Activated CD8-positive, alpha-beta memory T cell treated with anti-CD3 and anti-CD28 coated beads for 4 hours (primary cell): ENCODE measurements at regions not wholly inside any gene's neighbourhood (a gene's known extent, or its start where the extent isn't known, plus 50 kb on each side); places are given as distances from the start of the nearest gene placed in this dataset.

ENCODE experiments used
- DNase-seq, 2 donors: peaks; one replicate each; pipeline ENCODE4 v3.0.0-alpha.2; 2020; ENCODE audit warnings: low read depth in 2 of 2

DNA sequence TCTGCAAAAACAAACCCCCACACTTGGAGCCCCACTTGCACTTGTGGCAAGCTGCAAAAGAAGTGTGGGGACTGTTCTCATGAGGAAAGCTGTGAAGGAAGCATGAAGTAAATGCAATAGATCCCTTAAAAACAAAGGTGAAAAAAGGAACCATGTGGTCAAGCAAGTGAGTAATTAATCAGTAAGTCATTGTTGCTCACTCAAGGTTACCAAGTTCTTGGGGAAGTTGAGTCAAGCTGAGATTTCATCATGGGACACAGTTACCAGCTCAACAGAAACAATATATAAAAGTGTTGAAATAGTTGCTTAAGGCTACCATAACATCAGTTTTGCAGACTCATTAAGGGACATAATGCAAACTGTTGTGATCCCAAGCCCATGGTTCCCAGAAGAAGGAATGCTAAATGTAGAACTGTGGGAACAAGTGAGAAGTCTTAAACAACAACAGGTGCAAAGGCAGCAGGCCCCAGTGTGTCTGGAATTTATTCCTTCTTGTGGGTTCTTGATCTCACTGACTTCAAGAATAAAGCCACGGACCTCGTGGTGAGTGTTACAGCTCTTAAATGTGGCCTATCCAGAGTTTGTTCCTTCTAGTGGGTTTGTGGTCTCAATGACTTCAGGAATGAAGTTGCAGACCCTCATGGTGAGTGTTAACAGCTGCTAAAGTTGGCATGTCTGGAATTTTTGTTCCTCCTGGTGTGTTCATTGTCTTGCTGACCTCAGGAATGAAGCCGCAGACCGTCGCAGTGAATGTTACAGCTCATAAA lies 336.3 kb upstream of the RBMY1B start:
- no peak for DNase-seq

DNA sequence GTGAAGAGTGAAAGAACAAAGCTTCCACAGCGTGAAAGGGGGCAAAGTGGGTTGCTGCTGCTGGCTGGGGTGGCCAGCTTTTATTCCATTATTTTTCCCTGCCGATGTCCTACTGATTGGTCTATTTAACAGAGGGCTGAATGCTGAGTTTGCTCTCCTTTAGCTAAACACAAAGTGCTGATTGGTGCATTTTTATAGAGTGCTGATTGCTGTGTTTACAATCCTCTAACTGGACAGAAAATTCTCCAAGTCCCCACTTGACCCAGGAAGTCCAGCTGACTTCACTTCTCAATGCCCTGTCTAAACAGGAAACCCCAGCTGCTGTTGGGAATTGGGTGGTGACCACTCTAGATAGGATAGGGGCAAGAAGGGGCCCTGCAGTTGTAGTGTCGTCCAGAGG lies 335.6 kb upstream of the RBMY1B start:
- DNase-seq: no peak

DNA sequence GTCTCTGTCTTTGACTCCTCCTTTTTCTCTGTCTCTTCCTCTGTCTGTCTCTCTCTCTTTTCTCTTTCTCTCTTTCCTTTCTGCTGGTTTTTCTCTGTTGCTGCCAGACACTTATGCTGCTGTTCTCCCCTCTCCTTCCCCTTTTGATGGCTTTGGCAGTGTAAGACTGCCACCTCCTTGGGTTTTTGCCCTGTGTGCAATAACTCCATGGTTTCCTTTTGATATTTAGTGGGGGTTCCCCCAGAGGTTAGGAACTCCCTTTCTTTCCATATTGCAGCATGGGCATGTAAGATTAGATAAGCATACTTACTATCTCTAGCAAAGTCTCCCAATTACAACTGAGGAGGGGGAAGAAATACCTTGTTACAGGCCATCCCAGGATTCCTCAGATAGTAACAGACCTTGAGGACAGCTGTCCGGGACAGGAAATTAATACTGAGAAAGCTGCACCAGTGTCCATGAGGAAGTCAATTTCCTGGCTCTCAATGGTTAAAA lies 333.8 kb upstream of the RBMY1B start:
- DNase-seq: no peak

DNA sequence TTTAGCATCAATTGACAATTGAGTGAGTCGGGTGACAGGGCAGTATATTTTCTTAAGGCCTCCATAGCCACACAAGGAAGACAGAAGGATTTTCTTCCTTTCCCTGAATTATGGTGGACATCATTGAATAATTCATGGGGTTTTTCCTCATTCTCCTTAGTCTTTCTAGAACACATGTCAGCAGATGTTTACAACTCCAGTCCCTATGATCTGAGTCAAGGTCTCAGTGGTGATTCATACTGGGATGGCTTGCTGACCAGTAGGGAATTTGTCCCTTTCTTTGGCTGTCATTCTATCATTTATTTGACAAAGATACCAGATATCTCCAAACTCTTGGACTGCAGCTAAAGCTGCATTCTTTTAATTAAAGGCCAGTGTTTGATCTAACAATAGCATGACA lies 332.9 kb upstream of the RBMY1B start:
- DNase-seq: no peak

DNA sequence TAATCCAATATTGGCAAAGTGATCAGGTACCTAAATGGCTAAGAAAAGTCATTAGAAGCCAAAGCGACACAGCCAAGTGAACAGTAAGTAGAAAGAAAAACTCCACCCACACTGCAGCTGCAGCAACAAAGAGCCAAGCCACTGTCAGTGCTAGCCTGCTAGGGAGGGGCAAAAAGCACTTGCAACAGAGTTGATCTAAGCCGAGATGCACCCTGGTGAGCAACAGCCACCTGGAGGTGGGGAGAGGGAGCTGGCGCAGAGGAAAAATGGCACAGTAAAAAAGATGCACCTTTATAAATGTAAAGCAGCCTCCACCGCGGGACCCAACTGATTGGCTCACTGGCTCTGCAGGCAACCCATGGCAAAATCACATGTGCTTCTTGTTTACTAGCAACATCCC lies 330.2 kb upstream of the RBMY1B start:
- DNase-seq: peak in 1 of 2 donors; percentile 4

DNA sequence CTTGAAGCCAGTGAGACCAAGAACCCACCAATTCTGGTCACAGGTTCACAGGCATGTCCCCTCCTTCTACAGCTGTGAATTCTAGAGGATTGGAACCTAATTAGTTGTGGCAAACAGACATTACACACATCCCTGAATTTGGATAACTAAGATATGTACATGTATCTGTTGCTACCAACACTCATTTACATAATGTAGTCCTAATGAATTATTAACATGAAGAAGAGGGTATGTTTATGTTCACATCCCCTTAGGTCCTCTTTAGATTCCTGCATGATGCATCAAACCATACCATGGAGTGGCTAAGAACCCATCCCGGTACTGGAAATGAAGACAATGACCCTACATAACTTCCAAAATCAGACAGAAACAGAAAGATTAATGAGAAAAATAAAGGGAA lies 326.9 kb upstream of the RBMY1B start:
- no peak for DNase-seq

DNA sequence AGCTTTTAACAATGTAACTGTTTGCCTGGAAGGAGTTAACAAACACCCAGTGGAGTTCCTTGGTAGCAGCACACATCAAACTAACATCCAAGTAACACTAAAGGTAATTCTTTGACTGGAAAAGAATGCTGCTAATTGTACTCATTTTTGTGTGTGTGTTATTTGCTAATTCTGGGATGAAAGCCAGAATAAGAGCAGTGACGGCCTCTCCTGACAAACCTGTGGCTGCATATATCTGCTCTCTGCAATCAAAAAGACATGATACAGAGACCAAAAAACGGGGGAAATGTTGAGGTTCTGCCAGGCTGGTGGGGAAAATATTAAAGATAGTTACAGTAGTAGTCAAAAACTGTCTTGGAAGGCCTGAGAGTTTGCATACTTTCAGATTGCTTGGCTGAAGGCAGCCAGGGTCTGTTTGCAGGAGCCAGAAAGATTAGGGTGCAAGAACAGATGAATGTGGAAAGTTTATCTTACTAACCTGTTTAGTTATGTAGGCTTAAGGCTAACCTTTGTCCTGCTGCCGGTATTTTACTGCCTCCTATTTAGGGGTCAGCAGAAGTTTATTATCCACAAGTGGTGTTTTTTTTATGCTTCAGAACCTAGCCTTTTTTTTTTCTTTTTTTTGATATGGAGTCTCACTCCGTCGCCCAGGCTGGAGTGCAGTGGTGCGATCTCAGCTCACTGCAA lies 325.6 kb upstream of the RBMY1B start:
- DNase-seq: no peak

DNA sequence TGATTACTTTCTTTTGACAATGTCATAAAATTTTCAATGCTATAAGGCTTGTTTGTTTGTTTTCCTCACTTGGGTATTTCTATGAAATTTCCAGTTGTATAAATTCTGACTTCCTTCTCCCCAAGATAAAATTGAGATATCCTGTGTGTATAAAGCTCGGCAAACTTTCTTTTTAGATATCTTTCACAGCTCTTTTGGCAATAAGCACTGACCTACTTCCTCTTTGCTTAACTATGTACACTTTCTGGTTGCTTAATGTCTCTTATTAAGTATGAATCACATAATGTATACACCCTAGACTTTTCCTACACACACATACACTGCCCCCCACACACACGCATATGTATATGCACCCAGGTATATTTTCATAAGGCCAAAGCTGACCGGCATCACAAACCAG lies 318.4 kb upstream of the RBMY1B start:
- no peak for DNase-seq

DNA sequence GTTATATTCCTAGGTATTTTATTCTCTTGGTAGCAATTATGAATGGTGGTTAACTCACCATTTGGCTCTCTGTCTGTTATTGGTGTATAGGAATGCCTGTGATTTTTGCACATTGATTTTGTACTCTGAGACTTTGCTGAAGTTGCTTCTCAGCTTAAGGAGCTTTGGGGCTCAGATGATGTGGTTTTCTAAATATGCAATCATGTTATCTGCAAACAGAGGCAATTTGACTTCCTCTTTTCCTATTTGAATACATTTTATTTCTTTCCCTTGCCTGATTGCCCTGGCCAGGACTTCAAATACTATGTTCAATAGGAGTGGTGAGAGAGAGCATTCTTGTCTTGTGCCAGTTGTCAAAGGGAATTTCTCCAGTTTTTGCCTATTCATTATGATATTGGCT lies 310.9 kb upstream of the RBMY1B start:
- DNase-seq: no peak

DNA sequence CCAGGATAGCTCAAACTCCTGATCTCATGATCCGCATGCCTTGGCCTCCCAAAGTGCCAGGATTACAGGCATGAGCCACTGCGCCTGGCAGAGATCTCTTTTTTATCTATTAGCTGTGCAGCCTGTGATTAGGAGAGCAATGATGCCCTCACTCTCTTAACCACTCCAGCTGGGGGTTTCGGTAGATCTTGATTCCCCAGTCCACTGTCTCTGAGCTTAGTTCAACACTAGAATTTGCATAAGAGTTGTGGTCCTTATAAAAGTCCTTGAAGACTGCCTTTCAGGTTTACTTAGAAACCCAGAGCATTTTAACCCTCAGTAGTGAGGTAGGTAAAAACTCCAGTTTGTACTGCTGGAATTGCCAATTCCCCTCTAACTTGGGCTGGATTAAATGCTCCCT lies 283.3 kb upstream of the RBMY1B start:
- DNase-seq: no peak

DNA sequence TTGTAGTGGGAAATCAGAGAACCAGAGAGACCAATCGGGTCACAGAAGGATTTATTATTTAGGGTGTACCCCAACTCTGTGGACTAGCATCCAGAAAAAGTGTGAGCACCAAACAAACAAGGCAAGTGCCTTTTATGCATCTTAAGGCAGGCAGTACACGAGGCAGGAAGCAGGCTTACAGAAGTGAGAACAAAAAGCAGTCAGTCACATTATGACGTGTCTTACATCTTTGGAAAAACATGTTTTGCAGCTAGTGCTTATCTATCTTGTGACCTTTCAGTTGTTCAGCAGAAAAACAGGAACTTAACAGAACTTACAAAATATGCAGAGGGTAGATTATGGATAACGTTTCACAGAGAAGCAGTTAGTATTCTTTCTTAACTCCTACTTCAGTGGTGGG lies 270.9 kb upstream of the RBMY1B start:
- no peak for DNase-seq

DNA sequence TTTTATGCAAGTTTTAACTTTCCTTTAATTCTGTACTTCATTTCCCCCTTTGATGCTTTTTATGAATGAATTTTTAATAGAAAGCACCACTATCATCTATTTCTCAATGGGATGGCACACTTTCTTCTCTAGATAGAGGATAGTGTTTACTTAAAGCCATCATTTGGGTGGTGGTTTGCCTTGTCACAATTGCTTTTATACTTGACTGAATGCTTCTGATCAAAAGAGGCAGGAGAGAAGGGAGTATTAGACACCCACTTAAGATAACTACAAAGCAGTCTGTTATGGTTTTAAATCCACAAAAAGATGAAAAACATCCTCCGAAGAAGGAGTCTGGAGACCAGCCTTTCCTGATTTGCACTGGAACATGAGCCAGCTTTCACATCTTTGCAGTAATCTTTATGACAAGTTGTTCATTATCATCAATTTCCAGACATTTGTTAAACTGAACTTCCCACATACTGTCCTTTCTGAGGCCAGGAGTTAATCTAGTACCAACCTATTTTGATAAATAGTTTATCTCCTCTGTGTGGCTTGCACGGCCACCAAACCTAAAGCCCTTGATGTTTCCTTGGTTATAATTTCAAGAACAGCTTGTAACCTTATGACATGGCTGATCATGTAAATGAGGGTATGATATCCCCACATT lies 270.4 kb upstream of the RBMY1B start:
- DNase-seq: no peak

DNA sequence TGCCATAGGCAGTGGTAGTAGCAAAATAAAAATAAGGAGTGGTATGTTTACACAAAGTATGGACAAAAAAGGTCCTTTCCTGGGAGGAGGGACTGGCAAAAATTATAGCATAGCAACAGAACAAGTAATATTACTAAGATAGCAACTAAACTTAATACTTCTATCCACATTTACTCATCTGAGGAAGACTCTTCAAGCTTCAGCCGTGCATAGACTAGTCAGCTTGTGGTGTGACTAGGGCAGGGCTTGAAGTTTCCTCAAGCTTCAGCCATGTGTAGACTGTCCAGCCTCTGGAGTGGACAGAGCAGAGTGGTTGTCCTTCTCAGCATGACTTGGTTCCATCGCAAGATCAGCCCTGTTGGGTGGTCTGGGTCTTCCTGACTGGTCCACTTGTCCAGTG lies 268.3 kb upstream of the RBMY1B start:
- no peak for DNase-seq

DNA sequence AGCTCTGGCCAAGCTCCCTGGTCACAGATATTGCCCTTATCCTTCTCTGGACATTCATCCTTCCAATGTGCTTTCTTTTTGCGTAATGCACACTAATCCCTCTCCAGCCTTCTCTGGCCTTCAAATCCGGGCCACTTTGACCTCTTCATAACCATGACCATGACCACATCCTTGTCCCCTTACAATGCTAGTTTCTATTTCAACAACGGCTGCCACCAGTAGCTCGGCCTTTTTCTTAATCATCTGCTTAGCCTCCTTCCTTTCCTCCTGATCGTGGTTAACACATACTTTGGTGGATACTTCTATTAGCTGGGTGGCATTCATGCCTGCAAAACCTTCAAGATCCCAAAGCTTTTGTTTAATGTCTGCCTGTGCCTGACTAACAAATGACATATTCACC lies 264.4 kb upstream of the RBMY1B start:
- DNase-seq: no peak

DNA sequence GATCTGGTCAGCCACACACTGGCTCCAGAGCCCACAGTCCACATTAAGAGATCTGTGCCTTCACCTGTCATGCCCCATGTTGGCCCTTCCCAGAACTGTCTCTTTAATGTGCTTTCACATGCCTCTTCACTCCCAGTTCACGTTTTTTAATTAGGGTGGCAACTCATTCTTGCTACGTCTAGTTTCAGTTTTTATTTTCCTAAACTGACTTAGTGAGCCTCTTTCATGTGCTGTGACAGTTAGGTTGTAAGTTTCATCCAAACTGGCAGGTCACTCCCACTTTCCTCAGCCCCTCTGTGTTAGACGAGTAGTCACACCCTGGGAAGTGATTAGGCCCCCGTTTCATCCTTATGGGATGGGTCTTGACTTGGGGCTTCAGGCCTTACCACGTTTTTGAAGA lies 262.5 kb upstream of the RBMY1B start:
- DNase-seq: no peak

DNA sequence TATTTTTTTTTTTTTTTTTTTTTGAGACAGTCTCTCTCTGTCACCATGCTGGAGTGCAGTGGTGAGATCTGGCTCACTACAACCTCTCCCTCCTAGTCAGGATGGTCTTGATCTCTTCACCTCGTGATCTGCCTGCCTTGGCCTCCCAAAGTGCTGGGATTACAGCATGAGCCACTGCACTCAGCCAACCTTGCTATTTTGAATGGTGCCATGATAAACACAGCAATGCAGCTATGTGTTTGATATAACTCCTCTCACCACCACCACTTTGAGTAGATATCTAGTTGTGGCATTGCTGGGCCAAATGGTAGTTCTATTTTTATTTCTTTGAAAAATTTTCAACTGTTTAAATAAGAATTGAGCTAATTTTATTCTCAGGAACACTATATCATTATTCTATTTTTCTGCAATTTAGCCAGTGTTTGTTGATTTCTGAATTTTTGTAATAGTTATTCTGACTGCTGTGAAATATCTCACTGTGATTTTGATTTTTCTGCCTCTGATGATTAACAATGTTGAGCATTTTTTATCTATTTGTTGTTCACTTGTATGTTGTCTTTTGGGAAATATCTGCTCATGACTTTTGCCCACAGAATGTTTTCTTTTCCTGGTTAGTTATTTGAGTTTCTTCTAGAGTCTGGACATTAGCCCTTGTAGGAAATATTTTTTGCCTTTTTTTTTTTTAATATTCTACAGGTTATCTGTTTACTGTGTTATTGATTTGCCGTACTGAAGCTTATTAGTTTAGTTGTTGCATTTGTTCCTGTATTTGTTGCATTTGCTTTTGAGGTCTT lies 257.5 kb upstream of the RBMY1B start:
- DNase-seq: no peak

DNA sequence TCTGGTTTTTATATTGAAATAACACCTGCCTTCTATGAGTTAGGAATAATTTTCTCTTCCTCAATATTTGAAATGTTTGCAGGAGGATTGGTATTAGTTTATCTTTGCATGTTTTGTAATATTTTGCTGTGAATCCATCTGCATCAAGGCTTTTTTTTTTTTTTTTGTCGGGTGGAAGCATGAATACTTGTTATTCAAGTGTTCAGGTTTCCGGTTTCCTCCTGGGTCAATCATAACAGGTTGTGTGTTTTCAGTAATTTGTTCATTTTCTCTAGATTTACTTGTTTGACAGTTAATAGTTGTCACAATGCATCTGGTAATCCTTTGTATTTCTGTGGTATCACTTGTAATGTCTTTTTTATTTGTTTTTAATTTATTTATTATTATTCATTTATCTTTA lies 256.7 kb upstream of the RBMY1B start:
- DNase-seq: no peak

DNA sequence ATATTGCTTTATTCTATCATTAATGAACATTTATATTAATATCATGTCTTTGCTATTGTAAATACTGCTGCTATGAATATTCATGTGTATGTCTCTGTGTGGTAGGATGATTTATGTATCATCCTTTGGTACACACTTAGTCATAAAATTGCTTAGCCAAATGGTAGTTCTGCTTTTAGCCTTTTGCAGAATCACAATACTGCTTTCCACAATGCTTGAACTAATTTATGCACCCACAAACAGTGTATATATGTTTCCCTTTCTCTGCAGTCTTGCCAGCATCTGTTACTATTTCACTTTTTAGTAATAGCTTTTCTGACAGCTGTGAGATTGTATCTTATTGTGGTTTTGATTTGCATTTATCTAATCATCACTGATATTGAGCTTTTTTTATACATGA lies 254.3 kb upstream of the RBMY1B start:
- DNase-seq: no peak

DNA sequence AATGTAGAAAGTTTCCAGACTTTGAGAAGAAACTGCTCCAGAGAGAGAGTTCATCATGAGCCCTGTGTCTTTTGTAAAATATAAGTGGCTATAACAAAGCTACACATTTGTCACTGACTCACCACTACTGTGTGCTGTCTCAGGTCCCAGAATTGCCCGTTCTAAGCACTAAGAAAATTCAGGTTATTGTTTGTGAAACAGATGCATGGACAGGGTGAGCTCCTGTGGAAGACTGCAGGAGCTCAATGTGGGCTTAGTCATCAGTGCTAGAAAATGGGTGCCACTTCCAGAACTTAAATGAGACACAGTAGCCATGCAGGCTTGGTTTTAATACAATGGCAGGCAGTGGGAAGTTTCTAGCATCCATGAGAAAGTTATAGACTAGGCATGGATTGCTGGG lies 251.4 kb upstream of the RBMY1B start:
- DNase-seq: no peak

DNA sequence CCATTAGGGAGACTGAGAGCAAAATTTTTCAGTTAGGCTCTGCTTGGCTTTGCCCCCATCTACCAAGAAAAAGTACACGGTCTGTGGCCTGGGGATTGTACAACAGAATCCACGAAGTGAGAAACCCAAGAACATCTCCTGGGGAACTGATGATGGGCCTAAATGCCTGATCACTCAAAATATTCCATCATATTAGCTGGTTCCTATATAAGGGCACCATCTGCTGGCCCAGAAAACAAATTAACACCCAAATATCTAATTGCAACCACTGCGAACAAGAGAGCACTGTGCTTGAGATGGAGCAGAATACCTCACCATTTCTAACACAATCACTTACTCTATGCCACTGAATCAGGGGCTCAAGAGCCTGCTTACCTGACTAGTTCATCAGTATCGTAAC lies 250.8 kb upstream of the RBMY1B start:
- DNase-seq: no peak

DNA sequence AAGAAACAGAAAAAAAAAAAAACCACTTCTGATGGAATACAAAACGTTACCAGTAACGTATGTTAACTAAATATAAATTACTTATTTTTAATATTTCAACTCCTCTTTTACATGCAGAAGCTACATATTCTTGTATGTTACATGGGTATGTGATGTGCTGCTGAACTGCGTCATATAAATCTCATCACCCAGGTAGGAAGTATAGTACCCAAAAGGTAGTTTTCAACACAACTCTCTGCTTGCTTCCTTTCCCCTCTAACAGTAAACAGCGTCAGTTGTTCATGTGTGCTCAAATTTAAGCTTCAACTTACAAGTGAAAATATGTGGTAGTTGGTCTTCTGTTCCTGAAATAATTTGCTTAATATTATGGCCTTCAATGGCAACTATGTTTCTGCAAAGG lies 250.0 kb upstream of the RBMY1B start:
- no peak for DNase-seq

DNA sequence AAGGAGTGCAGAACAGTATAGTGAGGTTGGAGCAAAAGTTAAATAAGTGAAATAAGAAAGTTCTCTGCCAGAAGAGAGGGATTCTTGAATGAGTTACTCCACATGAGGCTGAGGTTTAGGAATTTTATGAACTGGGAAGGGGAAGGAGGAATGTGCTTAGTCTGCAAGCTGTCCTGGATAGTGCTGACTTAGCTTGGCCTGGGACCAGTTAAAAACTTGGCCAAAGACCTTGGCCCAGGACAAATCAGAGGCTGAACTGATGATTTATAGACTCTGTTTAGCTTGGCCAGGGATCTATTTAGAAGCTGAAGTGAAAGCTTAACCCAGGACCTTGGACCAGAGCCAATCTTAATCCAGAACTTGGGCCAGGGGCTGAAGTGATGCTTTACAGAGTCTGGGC lies 244.4 kb upstream of the RBMY1B start:
- no peak for DNase-seq
